ENCODE measurements at regions not wholly inside any gene's neighbourhood (a gene's known extent, or its start where the extent isn't known, plus 50 kb on each side); places are given as distances from the start of the nearest gene placed in this dataset.

- in situ Hi-C loops (cut with HindIII; ENCODE audit: low pct_unique_long_range_greater_than_20kb, low sequenced_read_pairs), result no loop called here
- no peak for DNase-seq (ENCODE audit: low read depth, low spot score)
Observed at GRCh38 chr9:118734696-118735095, 634.5 kb downstream of the BRINP1 start.

DNA sequence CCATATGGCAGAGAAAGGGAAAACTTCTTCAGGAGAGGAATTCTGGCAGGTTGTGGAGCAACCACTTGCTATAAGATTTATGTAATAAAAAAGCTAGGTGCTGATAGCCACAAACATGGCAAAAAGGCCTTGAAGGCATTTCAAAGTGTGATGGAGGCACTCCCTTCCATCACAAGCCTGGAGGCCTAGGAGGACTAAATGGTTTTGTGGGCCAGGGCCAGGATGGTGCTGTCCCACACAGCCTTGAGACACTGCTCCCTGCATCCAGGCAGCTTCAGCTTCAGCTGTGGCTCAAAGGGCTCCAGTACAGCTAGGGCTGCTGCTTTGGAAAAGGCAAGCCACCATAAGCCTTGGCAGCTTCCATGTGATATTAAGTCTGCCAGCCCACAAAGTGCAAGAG, 632.8 kb downstream of the BRINP1 start:
- DNase-seq (ENCODE audit: low read depth, low spot score), result no peak
- in situ Hi-C loops (cut with HindIII; ENCODE audit: low pct_unique_long_range_greater_than_20kb, low sequenced_read_pairs), result no loop called here

DNA sequence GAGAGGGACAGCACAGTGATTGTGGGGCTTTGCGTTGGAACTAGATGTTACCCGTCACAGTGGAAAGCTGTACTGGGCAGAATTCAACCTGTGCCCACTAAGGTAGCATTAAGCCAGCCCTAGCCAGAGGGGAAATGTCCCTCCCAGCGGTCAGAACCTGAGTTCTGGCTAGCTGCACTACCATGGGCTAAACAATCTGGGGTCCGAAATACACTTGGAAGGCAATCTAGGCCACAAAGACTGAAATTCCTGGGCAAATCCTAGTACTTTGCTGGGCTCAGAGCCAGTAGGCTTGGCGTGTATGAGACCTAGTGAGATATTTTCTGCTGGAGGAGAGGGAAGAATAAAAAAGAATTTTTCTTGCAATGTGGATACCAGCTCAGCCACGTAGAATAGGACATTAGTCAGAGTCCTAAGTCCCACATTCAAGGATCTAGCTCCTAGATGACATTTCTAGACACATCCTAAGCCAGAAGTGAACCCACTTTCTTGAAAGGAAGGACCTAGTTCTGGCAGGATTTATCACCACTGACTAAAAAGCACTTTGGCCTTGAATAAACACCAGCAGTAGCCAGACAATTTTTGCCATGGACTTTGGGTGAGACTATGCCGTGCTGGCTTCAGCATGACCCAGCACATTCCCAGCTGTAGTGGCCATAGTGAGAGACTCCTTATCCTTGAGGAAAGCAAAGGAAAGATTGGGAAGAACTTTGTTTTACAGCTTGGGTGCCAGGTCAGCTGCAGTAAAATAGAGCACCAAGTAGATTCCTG, 618.0 kb downstream of the BRINP1 start:
- in situ Hi-C loops (cut with HindIII; ENCODE audit: low pct_unique_long_range_greater_than_20kb, low sequenced_read_pairs), result no loop called here
- DNase-seq (ENCODE audit: low read depth, low spot score), result no peak

- DNase-seq (ENCODE audit: low read depth, low spot score), result no peak
- in situ Hi-C loops (cut with HindIII; ENCODE audit: low pct_unique_long_range_greater_than_20kb, low sequenced_read_pairs), result no loop called here
Observed at GRCh38 chr9:118751848-118752223, 617.4 kb downstream of the BRINP1 start.

GRCh38 chr9:118761016-118761790, 608.0 kb downstream of the BRINP1 start:
- in situ Hi-C loops (cut with HindIII; ENCODE audit: low pct_unique_long_range_greater_than_20kb, low sequenced_read_pairs), result no loop called here
- no peak for DNase-seq (ENCODE audit: low read depth, low spot score)

DNA sequence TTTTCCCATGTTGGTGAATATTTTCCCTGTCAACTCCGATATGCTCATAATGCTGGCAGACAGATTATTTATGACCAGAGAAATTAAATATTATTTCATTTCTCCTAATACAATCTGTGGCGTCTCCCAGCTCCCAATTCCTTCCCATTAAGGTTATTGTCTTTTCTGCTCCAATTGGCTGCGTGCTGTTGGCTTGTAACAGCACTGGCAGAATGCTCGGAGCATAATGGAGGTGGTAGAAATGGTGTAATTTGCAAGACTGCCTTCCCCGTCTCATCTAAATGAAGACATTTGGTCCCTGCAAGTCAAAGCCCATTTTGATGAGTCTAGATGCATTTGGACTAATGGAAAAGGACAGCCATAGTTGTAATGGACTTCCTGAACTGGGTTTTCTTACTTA, 601.7 kb downstream of the BRINP1 start:
- in situ Hi-C loops (cut with HindIII; ENCODE audit: low pct_unique_long_range_greater_than_20kb, low sequenced_read_pairs), result no loop called here
- no peak for DNase-seq (ENCODE audit: low read depth, low spot score)

DNA sequence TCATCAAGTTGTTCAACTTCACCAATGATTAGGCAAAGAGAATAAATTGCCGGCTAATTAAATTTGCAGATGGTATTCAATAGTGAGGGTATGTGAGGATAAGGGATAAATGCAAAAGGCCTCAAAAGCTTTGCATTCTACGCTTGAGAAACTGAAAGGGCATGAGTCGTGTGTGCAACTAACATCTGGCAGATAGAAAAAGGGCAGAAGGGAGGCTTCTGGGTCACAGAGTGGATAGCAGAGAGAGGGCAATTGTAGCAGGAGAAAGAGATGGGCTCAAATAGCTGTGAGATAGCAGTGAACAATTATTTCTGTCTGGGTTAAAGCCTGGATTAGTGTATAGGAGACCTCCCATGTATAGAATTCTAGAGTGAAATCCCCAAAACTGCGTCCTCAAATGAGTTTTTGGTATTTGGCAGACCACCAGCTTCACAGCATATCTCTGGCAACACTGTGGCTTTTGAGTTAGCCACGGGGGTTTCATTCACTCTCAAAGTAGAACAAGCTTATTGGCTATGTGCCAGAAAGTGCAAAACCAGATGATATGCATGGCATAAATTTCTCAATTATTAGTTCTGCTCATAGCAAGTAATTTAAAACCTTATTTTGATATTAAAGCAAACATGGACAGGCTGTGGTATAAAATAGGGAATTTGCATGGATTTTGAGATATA, 586.3 kb downstream of the BRINP1 start:
- DNase-seq (ENCODE audit: low read depth, low spot score), result no peak
- in situ Hi-C loops (cut with HindIII; ENCODE audit: low pct_unique_long_range_greater_than_20kb, low sequenced_read_pairs), result no loop called here

DNA sequence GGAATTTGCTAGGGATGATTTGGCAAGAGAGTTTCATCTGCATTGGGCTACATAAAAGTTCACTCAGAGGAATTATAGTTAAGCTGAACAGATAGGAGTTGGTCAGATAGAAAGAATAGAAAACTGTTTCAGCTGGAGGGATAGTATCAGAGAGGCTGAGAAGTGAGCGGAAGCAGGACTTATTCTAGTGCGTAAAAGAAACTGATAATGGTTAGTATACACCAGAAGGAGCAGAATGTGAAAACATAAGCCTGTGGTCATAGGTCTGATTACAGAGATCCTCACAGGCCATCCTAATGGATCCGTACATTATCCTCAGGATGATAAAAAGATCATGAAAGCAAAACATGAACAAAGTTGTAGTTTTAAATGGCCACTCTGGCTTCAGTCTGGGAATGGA, 585.2 kb downstream of the BRINP1 start:
- in situ Hi-C loops (cut with HindIII; ENCODE audit: low pct_unique_long_range_greater_than_20kb, low sequenced_read_pairs), result no loop called here
- no peak for DNase-seq (ENCODE audit: low read depth, low spot score)

GRCh38 chr9:118785456-118785855, 583.8 kb downstream of the BRINP1 start:
- in situ Hi-C loops (cut with HindIII; ENCODE audit: low pct_unique_long_range_greater_than_20kb, low sequenced_read_pairs), result no loop called here
- no peak for DNase-seq (ENCODE audit: low read depth, low spot score)

DNA sequence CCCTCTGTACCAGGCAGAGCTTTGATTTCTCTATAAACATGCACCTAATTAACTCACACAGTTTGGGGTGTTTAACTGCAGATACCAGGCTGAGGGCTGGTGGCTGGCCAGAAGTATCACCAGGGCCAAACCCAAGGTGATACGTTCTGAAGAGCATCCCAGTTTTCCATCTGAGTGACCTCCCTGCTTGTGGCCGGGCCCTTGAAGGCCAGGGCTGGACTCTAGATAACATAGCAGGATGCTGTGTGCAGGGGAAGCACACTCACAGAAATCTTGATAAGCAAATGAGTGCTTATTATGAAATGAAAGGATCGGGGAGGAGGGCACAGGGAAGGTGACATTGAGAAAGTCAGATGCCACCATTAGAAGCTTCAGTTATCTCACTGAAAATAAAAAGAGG, 582.4 kb downstream of the BRINP1 start:
- in situ Hi-C loops (cut with HindIII; ENCODE audit: low pct_unique_long_range_greater_than_20kb, low sequenced_read_pairs), result no loop called here
- no peak for DNase-seq (ENCODE audit: low read depth, low spot score)

GRCh38 chr9:118809160-118809625, 560.0 kb downstream of the BRINP1 start:
- in situ Hi-C loops (cut with HindIII; ENCODE audit: low pct_unique_long_range_greater_than_20kb, low sequenced_read_pairs), result no loop called here
- no peak for DNase-seq (ENCODE audit: low read depth, low spot score)

DNA sequence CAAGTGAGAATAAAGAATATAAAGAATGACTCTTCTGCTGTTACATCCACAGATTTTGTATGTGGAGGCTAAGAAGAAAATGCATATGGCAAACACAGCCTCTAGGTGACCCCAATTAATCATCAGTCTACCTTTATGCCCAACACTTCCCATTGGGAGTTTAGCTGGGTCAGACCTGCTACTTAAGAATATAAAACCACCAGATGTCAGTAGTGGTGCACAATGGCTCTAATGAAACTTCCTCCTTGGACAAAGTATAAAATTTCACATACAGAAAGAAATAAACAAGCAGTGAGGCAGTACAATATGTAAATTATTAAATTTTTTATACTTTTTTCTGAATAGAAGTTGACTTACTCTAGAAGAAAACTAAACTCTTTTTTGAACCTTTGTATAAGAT, 539.9 kb downstream of the BRINP1 start:
- in situ Hi-C loops (cut with HindIII; ENCODE audit: low pct_unique_long_range_greater_than_20kb, low sequenced_read_pairs), result no loop called here
- DNase-seq (ENCODE audit: low read depth, low spot score), result peak; percentile 12

- in situ Hi-C loops (cut with HindIII; ENCODE audit: low pct_unique_long_range_greater_than_20kb, low sequenced_read_pairs), result no loop called here
- no peak for DNase-seq (ENCODE audit: low read depth, low spot score)
Observed at GRCh38 chr9:118832371-118832770, 536.9 kb downstream of the BRINP1 start.

GRCh38 chr9:118836891-118837290, 532.3 kb downstream of the BRINP1 start:
- no peak for DNase-seq (ENCODE audit: low read depth, low spot score)
- in situ Hi-C loops (cut with HindIII; ENCODE audit: low pct_unique_long_range_greater_than_20kb, low sequenced_read_pairs), result no loop called here

DNA sequence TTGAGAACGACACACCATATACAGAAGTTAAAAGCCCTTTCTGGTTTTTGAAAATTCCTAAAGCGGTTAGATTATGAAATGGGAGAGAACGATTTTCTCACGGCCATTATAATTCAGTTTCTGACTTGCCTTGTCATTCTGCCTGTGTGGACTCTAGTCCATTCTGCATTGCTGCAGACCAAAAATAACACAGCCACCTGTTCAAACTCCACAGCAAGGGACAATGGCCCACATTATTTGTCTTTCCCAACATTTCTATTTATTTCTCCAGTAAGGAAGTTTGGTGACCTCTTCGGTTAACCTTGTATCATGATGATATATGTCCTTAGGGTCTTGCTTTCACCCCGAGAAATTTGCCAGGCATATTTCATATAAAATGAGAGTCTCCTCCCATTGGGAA, 497.7 kb downstream of the BRINP1 start:
- in situ Hi-C loops (cut with HindIII; ENCODE audit: low pct_unique_long_range_greater_than_20kb, low sequenced_read_pairs), result no loop called here
- DNase-seq (ENCODE audit: low read depth, low spot score), result no peak

DNA sequence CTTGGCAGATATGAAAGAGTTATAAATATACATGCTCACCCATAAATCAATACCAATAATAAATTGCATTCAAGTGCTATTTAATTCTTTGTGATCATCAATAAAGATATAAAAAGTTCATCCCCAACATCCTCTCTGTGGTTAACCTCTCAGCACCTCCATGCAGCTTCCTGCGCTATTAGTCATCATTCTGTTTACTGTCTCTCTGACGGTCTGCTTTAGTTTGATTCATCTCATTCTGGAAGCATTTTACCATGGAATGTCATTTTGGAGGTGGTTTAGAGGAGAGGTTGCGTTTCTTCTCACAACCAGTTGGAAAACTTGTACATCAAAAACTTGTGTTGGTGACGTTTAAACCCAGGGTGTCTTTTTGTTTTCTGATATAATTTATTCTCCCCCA, 486.6 kb downstream of the BRINP1 start:
- no peak for DNase-seq (ENCODE audit: low read depth, low spot score)
- in situ Hi-C loops (cut with HindIII; ENCODE audit: low pct_unique_long_range_greater_than_20kb, low sequenced_read_pairs), result no loop called here

DNA sequence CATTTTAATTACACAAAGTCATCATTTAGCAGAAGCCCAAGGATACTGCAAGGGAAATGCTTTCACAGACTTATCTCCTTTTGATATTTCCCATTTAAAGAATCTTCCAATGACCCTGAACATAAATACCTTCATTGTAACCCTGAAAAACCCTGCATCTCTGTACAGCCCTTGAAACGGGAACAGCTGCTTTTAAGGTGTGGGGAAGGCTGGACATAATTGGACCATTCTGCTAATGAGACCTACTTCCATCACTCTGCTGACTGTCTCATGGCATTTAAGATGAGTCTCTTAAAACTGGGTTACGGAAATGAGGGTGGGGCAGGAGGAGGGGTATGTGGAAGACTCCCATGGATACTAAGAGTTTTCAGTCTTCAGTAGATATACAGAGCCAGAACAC, 485.8 kb downstream of the BRINP1 start:
- in situ Hi-C loops (cut with HindIII; ENCODE audit: low pct_unique_long_range_greater_than_20kb, low sequenced_read_pairs), result no loop called here
- no peak for DNase-seq (ENCODE audit: low read depth, low spot score)

- in situ Hi-C loops (cut with HindIII; ENCODE audit: low pct_unique_long_range_greater_than_20kb, low sequenced_read_pairs), result no loop called here
Observed at GRCh38 chr9:118891213-118891612, 478.0 kb downstream of the BRINP1 start.

More at GRCh38 chr9:118891213-118891612, 478.0 kb downstream of the BRINP1 start:
- DNase-seq (ENCODE audit: low read depth, low spot score), result no peak
